RKO (cell line): ENCODE measurements at regions not wholly inside any gene's neighbourhood (a gene's known extent, or its start where the extent isn't known, plus 50 kb on each side); places are given as distances from the start of the nearest gene placed in this dataset.
"Not testable (repeated sequence)": the region's sequence is repeated elsewhere in the genome, so short reads cannot be mapped to it uniquely, and the experiment has no call there.

Experiments used
- DNase-seq: peaks from one replicate; pipeline ENCODE4 v3.0.0-alpha.2; 2016; ENCODE audit warnings: low spot score

- DNase-seq: peak; percentile 34
Observed at GRCh38 chr3:25895443-25895842, 105.6 kb downstream of the OXSM start.

GRCh38 chr3:25897019-25897418 lies 107.1 kb downstream of the OXSM start:
- peak; percentile 21 for DNase-seq

- DNase-seq: no peak
Observed at GRCh38 chr3:25899352-25900101, 109.6 kb downstream of the OXSM start.

DNA sequence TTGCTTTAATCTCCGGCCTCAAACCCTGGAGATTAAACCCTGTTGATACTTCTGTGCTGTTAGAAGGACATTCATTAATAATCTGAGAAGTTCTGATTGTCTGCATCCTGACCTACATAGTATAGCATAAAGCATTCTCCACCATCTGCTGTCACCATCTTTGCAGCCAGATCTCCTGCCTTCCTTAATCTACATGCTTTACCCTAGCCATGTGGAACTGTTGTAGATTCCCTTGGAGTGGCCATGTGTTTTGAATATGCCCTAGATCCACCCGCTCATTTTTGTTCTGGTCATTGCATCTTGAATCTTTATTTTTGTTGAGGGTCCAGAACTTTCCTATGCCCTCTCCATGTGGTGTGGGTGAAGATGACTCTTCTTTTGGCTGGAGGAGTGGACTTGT lies 110.3 kb downstream of the OXSM start:
- DNase-seq: no peak

DNA sequence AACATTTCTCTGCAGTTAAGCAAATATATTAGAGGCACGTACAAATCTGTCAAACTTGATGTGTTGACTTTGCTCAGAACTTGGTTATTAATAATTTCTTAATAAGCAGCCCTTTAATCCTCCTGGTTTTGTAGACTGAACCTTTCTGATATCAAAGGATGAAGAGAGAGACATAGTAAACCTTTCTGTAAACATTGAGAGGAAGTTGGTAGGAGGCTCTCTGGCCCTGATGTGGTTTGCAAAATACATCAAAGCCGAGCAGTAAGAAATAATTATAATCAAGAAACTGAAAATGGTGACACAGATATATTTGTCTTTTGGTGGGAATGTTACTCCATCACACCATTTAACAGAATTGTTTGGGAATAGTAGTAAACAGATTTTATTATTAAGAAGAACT lies 111.9 kb downstream of the OXSM start:
- DNase-seq: no peak

DNA sequence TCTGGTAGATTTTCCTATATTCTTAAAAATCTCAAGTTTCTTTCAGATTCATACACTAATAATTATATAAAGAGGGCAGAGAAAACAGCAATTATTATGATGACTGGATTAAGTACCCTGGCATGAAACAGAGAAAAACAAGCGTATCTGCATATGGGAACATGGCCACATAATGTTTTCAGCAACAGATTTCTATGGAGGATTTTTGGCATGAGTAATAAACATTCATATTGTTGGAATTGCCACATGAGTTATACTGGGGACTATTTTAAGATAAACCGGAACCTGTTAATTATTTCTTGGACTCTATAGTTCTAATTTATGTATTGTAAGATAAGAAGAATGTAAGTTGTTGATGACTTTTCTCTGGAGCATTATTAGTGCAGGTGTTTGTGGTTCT lies 112.7 kb downstream of the OXSM start:
- DNase-seq: no peak

DNA sequence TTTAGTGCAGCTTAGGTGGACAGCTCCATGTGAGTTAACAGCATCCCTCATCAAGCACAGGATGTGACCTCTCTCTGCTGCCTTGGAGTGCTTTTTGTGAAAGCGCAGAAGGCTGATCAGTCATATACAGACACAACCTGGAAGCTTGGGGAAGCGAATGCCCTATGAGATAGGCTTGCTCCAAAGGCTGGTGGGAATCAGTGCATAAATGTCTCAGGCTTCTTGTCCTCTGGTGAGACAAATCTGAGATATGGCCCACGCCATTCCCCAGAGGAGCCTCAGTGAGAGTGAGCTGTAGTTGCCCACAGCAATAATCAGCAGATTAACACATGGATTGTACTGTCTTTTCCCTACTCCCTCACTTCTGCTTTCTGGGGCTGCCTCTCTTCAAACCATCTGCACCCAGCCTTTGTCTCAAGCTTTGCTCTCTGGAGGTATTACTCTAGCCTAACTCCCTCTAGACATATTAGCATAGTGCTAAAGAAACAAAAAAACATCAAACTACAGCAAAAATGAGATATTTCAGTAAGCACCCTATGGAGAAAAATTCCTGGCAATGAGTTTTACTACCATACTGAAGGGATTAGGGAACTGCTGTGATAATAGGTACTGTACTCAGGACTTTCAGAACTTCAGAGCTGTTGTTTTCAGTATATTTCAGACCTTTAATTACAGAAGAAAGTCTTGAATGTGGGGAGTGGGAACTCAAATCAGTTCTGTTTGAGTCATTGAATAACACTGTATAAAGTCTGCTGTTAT lies 113.7 kb downstream of the OXSM start:
- no peak for DNase-seq

- DNase-seq: peak; percentile 60
Observed at GRCh38 chr3:25904206-25904605, 114.3 kb downstream of the OXSM start.

GRCh38 chr3:25906132-25906906 lies 116.4 kb downstream of the OXSM start:
- no peak for DNase-seq

DNA sequence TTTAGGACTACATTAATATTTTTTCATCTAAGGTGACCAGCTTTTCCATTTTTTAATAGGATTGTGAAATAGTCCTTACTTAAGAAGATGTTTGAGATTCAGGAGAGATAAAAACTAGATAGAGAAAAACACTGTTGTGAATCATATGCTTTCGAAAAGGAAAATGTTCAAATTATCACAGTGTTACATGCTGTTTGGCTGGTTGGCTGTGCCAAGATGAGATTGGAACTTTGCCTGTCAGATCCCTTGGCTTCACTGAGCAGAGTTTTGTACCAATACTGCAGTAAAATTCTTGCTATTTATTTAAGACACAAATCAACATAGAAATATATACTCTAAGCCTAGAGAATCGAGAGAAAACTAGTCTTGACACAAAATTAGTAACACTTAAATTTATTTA lies 117.2 kb downstream of the OXSM start:
- no peak for DNase-seq

DNA sequence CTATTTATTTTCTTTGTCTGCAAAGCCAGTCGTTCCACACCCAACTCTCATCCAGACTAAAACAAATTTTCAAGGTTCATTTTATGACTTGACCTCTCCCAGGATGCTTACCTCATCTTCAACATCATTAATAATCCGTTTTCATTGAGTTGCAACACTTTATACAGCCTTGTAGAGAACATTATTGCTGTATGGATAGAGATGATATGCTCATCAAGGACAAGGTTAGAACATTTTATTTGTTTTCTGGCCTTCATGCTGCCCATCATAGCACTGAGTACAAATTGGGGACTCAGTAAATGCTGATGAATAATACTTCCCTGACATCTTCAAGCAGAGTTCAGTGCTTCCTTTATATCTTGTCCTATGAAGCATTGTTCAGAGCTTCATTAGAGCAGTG lies 120.2 kb downstream of the OXSM start:
- DNase-seq: no peak

GRCh38 chr3:25910997-25911396 lies 121.1 kb downstream of the OXSM start:
- DNase-seq: no peak

DNA sequence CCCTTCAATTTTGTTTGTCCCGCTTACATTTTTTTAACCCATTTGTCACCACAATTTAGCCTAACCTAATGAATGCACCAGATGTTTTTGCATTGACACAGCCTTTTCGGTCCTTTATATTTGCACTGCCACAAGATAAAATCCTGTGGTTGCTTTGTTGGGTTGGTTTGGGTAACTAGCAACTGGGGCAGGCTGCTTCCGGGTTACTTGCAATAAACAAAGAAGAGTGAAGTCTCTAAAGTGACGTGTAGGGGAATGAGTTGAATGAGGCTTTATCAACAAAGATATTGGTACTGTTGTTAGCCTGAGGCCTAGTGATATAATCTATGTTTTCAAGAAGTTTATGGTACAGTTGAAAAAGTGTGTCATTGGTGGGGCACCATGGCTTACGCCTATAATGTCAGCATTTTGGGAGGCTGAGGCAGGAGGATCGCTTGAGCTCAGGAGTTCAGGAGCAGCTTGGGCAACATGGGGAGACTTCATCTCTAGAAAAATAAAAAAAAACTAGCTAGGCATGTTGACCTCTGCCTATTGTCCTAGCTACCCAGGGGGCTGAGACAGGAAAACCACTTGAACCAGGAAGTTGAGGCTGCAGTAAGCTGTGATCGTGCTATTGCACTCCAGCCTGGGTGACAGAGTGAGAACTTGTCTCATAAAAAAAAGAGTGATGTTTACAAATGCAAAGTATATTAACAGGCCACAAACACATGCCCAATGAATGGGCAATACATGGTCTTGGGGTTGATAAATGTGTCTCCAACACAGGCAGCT lies 121.8 kb downstream of the OXSM start:
- no peak for DNase-seq

GRCh38 chr3:25913179-25913578 lies 123.3 kb downstream of the OXSM start:
- DNase-seq: no peak

DNA sequence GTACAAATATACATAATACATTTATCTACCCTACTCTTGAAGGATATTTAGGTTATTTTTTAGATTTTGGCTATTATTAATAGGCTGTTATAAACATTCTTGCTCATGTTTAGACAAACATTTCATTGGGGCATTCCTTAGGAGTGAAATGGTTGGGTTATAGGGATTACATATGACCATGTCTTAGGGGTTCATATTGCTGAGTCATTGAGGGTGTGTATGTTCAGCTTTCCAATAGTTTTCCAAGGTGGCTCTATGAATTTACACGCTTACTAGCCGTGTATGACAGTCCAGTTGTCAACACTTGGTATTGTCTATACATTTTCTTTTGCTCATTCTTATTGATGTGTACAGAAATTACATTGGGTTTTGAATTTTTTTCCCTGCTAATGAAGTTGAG lies 125.8 kb downstream of the OXSM start:
- no peak for DNase-seq

DNA sequence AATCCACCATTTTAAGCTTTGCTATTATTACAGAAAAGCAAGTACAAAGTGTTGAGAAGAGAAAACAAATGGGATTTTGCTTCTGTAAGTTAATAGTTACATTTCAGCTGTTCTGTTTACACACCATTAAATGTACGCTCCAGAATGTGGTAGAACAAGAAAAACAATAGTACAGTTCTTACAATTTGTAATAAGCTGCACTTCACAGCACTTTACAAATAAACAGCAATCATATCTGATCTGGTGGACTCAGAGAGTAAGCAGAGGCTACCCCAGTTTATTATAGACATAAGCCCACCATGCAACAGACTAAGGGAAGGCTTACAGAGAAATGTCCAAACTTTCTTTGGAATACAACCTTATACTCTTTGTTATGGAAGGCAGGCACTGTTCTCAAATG lies 126.4 kb downstream of the OXSM start:
- DNase-seq: no peak

DNA sequence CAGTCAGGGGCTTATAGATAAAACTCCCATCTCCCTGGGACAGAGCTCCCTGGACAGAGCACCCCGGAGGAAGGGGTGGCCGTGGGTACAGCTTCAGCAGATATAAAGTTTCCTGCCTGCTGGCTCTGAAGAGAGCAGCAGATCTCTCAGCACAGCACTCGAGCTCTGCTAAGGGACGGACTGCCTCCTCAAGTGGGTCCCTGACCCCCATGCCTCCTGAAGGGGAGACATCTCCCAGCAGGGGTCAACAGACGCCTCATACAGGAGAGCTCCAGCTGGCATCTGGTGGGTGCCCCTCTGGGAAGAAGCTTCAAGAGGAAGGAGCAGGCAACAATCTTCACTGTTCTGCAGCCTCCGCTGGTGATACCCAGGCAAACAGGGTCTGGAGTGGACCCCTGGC lies 142.1 kb downstream of the OXSM start:
- DNase-seq: not testable (repeated sequence)

DNA sequence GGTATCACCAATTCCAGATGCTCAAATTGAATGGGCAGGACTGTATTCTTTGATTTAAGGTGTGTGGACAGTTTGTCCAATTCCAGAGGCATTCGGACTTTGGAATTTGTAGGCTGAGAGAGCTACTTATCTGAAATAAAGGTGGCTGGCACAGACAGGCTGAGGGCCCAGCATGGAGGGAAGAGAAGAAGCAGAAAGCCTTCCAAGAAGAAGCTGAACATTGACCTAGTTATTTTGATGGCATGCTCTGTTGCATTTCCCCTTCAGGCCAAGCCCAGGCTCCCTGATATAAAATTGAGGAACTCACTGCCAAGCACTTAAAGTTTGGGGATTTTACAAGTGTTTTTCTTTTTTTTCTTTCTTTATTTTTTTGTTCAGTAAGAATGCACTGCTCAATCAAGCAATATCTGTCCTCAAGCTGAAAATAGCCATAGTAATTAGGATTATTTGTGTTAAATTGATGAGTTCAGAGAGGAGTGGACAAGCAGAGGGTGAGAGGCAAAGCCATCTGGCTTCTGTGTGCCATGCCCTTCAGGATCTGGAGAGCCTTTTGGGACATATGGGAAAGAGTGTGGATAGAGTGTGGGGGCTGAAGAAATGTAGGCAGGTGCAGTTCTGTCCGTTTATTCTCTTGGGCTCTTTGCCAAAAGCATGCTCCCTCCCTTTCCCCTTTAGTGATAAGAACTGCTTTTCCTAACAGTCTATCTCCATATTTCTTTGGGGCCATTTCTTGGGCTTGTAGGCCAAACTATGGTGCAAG lies 148.9 kb downstream of the OXSM start:
- DNase-seq: no peak

- no peak for DNase-seq
Observed at GRCh38 chr3:25940935-25941334, 151.0 kb downstream of the OXSM start.

GRCh38 chr3:25944329-25944728 lies 154.4 kb downstream of the OXSM start:
- DNase-seq: no peak

- no peak for DNase-seq
Observed at GRCh38 chr3:25945366-25945765, 155.5 kb downstream of the OXSM start.
